ENCODE measurements at regions not wholly inside any gene's neighbourhood (a gene's known extent, or its start where the extent isn't known, plus 50 kb on each side); places are given as distances from the start of the nearest gene placed in this dataset.
"Not testable (repeated sequence)": the region's sequence is repeated elsewhere in the genome, so short reads cannot be mapped to it uniquely, and the experiment has no call there.

DNA sequence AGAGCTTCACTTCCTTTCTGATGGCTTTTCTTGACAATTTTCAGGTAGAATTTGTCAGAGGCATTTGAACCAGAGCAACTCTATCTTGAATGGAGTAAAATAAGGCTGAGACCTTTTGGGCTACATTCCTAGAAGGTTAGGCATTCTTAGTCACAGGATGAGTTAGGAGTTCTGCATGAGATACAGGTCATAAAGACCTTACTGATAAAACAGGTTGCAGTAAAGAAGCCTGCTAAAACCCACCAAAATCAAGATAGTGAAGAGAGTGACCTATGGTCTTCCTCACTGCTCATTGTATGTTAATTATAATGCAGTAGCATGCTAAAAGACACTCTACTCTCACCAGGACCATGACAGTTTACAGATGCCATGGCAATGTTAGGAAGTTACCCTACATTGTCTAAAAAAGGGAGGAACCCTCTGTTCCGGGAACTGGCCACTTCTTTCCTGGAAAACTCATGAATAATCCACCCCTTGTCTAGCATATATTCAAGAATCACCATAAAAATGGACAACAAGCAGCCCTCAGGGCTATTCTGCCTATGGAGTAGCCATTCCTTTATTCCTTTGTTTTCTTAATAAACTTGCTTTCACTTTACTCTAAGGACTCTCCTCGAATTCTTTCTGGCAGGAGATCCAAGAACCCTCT, 1519.7 kb upstream of the TENM4 start:
- DNase-seq (ENCODE audit: low read depth, low spot score) = no peak

DNA sequence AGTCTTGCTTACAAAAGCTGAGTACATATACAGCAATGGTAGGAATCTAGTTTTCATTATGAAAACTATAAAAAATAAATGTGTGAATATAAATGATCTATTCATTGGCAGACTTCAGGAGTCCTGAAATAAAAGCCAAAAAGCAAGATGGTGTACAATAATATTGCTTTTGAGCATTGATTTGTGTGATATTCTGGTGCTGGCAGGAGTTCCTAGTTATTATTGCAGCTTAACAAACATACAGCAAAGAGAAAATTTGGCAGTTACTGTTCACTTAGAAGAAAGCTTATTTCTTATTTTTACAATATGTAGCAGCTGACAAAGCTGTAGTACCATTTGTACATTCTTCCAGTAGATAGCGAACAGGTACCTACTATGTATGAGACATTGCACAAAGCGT, 1518.9 kb upstream of the TENM4 start:
- DNase-seq (ENCODE audit: low read depth, low spot score) = no peak

DNA sequence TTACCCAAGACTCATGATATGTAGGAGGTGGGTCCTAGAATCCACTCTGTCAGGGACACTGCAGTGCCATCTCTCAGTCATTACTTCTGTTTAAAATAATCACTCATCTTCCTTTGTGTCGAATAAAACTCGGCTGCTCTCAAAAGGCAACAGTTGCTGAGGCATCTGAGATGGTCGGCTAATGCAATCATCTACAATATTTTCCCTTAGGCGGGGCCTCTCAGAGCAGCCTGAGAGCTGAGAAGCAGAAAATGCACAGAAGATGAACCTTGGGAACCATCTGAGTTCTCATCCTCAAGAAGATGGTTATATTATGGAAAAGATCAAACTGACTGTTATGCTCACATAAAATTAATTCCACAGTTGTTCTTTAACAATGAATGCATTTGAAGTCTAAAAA, 1518.2 kb upstream of the TENM4 start:
- DNase-seq (ENCODE audit: low read depth, low spot score) = no peak

DNA sequence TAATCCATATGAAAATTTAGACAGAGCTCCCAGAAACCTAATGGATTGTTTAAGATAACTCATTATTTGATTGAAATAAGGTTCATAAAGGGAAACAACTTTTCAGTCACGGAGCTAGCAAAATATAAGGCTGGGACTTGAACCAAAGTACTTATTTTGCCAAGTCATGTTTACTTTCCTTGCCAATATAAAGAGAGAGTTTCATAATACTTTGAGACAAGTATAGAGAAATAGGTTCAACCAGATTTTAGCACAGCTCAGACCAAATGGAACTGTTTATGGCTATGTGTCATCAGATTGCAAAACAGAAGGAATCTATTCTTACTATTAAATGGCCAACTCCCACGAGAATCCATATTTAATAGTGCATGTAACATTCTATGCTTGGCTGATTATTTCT, 1517.5 kb upstream of the TENM4 start:
- DNase-seq (ENCODE audit: low read depth, low spot score) = no peak

DNA sequence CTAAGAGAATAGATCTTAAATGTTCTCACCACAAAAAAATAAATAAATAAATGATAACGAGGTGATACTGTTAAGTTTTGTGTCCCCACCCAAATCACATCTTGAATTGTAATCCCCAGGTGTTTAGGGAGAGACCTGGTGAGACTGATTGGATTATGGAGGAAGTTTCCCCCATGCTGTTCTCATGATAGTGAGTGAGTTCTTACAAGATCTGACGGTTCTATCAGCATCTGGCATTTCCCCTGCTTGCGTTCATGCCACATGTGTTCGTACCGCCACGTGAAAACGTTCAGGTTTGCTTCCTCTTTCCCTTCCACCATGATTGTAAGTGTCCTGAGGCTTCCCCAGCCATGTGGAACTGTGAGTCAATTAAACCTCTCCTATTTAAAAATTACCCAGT, 1514.8 kb upstream of the TENM4 start:
- DNase-seq (ENCODE audit: low read depth, low spot score) = no peak

DNA sequence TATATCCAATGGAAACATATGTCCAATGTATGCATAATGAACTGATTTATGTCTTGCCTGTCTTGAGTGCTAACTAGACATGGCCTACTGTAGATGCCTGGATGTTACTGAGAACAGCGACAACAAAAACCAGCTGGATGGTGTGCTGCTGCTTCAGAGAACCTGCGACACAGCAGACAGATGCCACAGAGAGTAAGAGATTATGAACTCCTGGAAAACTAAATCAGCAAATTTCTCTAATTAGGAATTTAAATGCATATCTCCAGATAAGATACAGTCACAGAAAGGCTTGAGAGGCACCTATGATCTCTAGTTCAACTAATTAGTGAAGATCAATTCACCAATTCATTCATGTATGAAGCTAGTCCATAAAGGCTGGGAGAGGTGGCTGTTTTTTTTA, 1508.0 kb upstream of the TENM4 start:
- no peak for DNase-seq (ENCODE audit: low read depth, low spot score)

DNA sequence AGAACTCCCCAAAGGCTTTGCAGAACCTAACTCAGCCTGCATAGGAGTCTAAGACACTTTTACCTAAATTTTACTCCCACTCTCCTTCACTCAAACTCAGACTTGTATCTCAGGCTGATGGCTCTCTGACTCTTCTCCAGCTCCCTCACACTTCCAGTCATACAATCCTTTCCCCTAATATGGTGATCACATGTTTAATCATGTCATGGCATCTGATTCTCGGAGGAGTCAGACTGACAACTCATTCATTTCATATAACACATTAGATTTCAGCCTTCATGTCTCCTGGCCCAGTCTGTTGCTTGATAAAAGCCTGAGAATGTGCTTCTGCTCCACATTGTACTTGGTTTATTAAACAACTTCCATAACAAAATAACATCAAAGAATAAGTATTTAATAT, 1503.9 kb upstream of the TENM4 start:
- no peak for DNase-seq (ENCODE audit: low read depth, low spot score)

DNA sequence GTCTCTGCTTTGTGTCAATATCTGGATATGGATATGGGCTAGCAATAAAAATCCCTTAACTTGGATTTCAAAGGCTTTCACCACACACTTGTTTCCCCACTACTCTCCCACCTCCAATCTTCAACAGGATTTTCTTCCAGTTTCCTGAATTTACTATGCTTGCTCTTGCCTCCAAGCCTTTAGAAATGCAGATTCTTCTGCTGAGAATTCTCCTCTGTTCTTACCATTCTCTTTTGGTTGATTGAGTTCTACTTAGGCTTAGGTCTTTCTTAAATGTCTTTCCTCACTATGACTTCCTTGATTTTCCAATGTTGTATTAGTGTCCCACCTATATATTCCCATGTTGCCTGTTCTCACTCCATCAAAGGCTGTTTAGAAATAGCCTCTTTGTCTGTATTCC, 1502.4 kb upstream of the TENM4 start:
- no peak for DNase-seq (ENCODE audit: low read depth, low spot score)

DNA sequence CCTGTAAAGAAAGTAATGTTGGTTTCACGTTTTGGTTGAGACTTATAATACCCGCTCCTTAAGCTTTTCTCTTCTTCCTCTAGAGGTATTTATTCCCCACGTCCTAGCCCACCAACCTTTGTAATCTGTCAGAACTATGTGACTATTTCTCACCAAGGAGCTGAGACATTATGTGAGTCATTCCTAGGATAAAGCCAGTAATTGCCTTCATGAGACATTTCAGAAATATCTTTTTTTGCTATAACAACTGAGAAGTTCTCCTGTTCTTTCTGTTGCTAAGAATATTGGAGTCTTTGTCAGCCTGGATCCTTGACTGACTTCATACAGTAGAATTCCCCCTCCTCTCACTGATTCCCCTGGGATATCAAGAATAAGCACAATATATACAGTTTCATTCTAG, 1497.0 kb upstream of the TENM4 start:
- DNase-seq (ENCODE audit: low read depth, low spot score) = no peak

DNA sequence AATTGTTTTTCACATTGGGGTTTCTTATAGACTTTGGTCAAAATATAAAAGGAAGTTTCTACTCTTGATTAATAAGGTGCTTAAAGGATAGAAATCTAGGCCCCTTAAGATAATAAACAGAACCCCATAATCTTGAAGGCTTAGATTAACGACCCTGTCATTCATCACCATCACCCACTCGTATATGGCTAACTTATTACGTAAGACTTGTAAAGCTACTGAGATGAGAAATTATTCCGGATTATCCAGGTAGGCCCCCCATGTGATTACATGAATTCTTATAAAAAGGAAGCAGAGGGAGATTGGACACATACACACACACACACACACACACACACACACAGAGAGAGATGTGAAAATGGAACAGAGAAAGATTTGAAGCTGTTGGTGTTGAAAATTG, 1489.2 kb upstream of the TENM4 start:
- no peak for DNase-seq (ENCODE audit: low read depth, low spot score)

DNA sequence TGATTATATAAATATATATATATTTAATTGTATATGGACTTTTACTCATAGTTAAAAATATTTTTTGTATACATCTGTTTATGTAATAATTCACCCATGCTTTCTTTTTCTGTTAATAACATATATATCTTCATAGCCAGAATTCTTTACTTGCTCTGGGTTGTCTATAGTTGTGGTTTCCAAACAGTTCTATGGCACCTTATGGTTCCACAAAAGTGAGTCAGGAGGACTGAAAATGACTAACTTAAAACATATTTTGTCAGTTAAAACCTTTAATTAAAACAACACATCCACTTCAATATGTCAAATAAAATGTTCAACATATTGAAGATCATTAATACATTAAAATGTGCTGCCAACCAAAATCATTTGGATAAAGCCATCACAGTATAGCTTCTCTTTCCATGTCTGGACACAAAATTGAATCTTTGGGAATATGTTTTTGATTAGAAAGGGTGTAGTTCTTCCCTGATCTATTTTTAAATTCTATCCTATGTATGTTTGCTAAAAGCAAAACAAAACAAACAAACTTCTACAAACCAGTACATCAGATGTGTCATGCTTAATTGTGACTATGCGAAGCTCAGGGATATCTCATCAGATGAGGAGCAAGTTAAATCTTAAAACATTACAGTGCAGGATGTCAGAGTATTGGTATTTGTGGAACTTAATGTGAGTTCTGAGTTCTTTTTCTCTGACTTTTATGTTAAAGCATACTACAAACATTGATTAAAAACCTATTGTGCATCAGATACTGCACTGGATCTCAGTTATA, 1488.4 kb upstream of the TENM4 start:
- no peak for DNase-seq (ENCODE audit: low read depth, low spot score)

DNA sequence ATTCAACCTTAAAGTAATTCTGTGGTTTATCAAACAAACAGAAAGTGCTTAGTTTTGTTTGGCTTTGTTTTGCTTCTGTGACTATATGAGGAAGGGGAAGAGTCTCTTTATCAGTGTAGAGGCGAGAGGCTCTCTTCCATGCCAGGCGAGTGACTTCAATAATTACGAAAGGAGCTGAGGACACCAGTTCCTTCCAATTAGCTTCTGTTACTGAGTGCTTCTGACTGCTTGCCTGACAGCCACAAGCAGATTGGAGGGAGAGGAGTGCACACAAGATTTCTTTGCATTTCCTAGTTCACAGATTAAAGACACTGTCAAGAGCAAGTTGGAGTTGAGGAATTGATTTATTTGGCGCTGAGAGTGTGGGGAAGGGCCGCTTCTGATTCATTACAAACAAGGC, 1484.5 kb upstream of the TENM4 start:
- no peak for DNase-seq (ENCODE audit: low read depth, low spot score)

DNA sequence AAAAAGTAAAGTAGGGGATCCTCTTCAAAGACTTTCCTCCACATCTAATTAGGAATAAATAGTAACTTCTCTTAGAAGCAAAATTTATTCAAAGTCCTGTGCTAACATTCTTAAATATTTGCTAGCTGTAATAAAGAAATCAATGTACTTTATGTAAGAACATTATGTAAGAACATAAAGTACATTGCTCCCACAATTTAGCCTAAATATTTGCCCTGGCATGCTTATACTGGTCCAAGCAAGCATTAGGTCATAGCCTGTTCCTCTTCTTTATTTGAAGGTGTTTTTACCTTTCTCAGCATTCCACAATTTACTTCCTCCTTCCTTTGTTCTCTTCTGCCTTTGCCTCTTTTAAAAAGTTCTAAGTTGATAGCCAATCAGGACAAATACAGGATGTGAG, 1480.5 kb upstream of the TENM4 start:
- DNase-seq (ENCODE audit: low read depth, low spot score) = not testable (repeated sequence)

DNA sequence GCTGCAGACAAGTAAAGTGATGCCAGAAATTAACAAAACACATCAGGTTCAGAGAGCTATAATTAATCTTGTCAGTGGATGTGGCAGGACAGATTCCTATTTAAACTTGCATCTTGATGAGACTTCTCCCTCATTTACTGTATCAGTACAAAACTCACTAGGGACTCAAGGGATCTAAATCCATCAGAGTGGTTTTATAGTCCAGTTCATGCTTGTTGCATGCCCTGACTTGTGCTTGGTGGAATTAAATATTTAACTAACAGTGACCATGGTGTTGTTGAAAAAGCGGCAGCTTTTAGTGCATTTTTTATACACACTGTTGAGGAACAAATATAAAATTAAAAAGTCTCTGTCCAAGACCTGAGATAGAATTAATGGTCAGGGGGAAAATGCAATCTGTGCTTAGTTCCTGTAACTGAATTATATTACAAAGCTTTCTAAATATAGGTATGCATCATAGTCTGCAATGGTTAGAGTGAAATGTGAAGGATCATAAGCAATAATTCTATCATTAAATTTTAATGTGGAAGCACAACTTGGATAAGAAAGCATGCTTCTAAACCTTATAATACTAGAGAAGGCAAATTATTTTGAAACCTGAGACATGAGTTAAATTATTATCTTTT, 1475.5 kb upstream of the TENM4 start:
- no peak for DNase-seq (ENCODE audit: low read depth, low spot score)

DNA sequence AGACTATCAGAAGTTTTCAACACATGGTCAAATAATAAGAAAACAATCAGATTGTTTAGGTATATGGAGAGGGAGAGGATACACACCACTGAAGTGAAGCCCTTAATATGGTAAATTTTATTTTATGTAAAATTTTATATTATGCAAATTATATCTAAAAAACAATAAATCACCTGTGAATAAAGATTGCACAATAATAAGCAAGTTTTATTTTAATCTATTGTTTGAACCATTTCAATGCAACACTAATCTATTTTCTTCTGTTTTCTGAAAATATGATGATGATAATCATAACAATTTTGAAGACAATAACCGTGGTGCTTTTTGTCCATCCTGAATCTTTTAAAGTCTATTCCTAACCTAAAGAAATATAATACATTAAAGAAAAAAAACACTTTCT, 1473.5 kb upstream of the TENM4 start:
- DNase-seq (ENCODE audit: low read depth, low spot score) = no peak

DNA sequence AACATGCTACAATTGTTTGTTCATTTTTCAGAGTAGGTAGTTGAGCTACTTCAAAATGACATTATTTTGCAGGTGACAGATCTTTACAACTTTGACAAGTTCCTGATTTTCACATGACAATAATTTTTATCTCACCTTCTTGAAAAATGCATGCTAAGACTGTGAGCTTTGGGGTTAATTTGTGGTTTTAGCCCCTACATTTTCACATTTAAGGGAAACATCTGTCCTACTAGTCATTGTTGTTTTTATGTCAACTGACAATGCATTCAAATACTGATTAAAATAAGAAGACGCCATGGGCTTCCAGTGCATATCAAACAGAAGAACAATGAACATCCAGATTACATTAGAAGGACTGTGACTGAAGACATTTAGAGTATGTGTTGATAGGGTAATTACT, 1470.8 kb upstream of the TENM4 start:
- DNase-seq (ENCODE audit: low read depth, low spot score) = no peak

DNA sequence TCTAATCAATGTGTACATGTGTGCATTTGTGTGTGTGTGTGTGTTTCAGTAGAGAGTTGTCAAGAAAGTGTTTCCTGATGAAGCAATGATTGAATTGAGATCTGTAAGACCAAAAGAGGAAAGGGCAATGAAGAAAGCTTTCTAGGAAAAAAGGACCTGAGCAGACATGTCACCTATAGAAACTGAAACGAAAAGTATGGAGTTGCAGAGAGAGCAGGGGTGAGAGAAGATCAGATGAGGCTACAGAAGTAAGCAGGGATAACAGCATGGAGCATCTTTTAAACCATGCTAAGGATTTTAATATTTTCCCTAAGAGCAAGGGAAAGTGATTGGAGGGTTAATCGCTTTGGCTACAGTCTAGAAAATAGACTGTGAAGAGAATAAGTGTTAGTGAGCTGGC, 1459.4 kb upstream of the TENM4 start:
- DNase-seq (ENCODE audit: low read depth, low spot score) = no peak

DNA sequence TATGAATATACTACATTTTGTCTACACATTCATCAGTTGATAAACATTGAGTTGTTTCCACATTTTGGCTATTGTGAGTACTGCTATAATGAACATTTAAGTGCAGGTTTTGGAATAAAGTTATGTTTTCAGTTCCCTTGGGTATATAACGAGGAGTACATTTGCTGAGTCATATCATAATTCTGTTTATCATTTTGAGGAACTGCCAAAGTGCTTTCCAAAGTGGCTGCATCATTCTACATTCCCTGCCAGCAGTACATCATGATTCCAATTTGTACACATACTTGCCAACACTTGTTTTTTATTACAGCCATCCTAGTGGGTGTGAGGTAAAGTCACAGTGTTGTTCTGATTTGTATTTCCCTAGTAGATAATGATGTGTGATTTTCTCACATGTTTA, 1458.6 kb upstream of the TENM4 start:
- no peak for DNase-seq (ENCODE audit: low read depth, low spot score)

DNA sequence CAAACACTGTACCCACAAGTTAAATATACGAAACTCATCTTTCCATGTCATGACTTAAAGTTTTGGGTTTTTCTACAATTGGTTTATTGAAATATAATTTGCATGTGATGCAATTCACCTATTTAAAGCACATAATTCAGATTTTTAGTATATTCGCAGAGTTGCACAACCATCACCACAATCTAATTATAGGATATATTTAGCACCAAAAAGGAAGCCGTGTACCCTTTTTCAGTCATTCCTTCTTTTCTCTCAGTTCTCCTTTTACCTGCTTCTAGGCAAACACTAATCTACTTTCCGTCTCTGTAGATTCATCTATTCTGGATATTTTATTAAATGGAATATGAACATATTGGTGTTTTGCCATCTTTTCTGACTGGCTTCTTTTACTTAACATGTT, 1458.1 kb upstream of the TENM4 start:
- DNase-seq (ENCODE audit: low read depth, low spot score) = no peak

DNA sequence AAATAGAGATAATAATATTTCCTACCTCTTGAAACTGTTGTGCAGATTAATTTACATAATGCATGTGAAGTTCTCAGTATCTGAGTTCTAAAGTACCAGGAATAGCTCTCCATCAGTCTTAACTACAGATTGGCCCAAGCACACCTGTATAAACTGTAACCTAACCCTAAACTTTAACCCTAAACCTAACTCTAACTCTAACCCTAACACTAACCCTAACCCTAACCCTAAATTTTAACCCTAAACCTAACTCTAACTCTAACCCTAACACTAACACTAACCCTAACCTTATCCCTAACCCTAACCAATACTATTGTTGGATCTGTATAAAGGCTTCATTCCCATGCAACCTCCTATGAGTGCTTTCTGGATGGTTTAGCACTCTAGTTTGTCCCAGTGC, 1445.9 kb upstream of the TENM4 start:
- DNase-seq (ENCODE audit: low read depth, low spot score) = no peak

DNA sequence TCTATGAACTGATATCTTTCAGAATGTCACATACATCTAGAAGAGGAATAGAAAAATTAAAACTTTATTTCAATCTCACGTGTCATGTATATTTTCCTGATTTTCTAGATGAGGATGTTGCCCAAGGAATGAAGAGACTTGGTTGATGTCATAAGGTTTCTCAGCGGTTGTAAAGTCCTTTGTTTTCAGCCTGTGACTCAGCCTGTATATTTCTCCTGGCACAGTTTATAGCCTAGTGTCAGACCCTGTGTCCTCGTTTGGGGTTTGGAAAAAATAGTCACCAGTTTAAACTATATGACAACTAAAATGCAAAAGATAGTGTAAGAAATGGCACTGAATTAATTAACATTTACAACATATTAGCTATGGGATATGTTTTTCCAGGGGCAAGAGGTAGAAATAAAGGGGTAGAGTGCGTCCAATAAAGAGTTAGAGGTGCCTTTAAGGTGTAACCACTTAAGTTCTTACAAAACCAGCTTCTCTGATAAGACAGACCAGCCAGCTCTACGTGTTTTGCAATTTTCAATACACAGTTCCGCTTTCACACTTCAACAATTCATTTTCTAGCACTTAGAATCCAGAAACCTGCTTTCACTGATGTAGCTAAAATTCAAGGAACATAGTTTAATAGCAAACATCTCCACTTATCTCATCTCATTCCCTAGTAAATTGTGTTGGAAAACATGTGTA, 1432.6 kb upstream of the TENM4 start:
- no peak for DNase-seq (ENCODE audit: low read depth, low spot score)

DNA sequence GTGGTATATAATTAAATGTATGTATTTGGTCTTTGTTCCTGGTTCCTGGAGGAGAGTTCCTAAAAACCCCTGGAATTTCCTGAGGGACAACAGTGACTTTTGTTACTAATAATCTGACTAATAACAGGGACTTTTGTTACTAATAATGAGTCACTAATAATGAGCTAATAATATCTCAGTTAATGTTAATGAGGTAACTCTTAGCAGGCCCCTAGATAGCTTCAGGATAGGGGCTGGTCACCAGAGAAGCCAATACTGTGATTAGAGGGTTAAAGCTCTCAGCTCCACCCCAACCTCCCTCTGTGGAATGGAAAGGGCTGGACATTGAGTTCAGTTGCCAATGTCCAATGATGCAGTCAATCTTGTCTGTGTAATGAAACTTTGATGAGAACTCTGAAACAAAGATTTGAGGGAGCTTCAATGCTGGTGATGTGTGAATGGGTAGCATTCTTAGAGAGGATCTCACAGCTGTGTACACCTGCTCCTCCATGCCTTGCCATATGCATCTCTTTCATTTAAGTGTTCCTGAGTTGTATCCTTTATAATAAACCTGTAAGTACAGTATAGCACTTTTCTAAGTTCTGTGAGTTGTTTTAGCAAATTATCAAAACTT, 1431.4 kb upstream of the TENM4 start:
- DNase-seq (ENCODE audit: low read depth, low spot score) = no peak
